ENCODE measurements at regions not wholly inside any gene's neighbourhood (a gene's known extent, or its start where the extent isn't known, plus 50 kb on each side); places are given as distances from the start of the nearest gene placed in this dataset.

DNA sequence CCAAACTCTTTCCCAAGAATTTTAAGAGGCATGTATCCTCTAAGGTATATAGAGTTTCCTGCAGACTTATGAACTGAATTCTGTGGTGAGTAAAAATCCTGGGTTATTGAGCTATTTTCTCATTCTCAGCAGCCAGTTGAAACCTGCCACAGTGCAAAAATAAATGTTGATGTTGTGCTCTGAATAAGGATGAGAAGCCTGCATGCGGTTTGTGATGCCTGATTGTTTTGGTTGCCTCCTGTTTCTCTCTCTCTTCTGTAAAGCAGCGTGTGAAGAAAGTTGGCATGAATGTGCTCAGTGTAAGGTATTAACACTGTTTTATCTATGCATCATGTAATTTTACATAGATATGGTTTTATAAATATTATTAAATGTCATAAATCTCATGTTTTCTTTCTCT is 452.6 kb downstream of the CDH2 start:
- no peaks in the 10 kb centered on the region for H4K20me1 ChIP-seq (ENCODE audit: insufficient read depth, low read length)
- no peaks in the 10 kb centered on the region for H3K27me3 ChIP-seq (ENCODE audit: control insufficient read depth, insufficient read depth, low read length)
- H2AFZ ChIP-seq (replicated peaks; ENCODE audit: low read length, poor library complexity), result no peak overlapping the region
- no peaks in the 10 kb centered on the region for H3K4me1 ChIP-seq (ENCODE audit: control insufficient read depth, insufficient read depth, low read length)
- TF ChIP-seq NFE2L2 (IDR thresholded peaks at IDR 0.05; ENCODE audit: low read depth, low read length) (no peak), MAZ (IDR thresholded peaks at IDR 0.05; ENCODE audit: borderline replicate concordance, low read depth, low read length) (no peak), CEBPB (IDR thresholded peaks at IDR 0.05; ENCODE audit: low read depth, low read length) (no peak), MXI1 (IDR thresholded peaks at IDR 0.05; ENCODE audit: borderline replicate concordance, low read depth, low read length) (no peak), RCOR1 (IDR thresholded peaks at IDR 0.05; ENCODE audit: insufficient replicate concordance, low read length) (no peak), CHD1 (IDR thresholded peaks at IDR 0.05; ENCODE audit: low read depth, low read length) (no peak), FOS (IDR thresholded peaks at IDR 0.05; ENCODE audit: low read depth, low read length) (no peak), USF2 (IDR thresholded peaks at IDR 0.05; ENCODE audit: low read depth, low read length) (no peak), RFX5 (IDR thresholded peaks at IDR 0.05; ENCODE audit: low read depth, low read length) (no peak), SMC3 (IDR thresholded peaks at IDR 0.05; ENCODE audit: low read depth, low read length) (no peak), BHLHE40 (IDR thresholded peaks at IDR 0.05; ENCODE audit: low read depth, low read length) (no peak), ELK1 (IDR thresholded peaks at IDR 0.05; ENCODE audit: borderline replicate concordance, low read depth, low read length) (no peak), POLR2A (IDR thresholded peaks at IDR 0.05; ENCODE audit: low read depth, low read length) (no peak), RAD21 (IDR thresholded peaks at IDR 0.05; ENCODE audit: low read length) (no peak), MAFK (IDR thresholded peaks at IDR 0.05; ENCODE audit: low read depth, low read length) (no peak)
- TF ChIP-seq, protein P1, sequence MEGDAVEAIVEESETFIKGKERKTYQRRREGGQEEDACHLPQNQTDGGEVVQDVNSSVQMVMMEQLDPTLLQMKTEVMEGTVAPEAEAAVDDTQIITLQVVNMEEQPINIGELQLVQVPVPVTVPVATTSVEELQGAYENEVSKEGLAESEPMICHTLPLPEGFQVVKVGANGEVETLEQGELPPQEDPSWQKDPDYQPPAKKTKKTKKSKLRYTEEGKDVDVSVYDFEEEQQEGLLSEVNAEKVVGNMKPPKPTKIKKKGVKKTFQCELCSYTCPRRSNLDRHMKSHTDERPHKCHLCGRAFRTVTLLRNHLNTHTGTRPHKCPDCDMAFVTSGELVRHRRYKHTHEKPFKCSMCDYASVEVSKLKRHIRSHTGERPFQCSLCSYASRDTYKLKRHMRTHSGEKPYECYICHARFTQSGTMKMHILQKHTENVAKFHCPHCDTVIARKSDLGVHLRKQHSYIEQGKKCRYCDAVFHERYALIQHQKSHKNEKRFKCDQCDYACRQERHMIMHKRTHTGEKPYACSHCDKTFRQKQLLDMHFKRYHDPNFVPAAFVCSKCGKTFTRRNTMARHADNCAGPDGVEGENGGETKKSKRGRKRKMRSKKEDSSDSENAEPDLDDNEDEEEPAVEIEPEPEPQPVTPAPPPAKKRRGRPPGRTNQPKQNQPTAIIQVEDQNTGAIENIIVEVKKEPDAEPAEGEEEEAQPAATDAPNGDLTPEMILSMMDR (conservative IDR thresholded peaks at IDR 0.05; ENCODE audit: low read depth, low read length), result no peak
- ChIA-PET CTCF (no interaction called here), POLR2A (ENCODE audit: unreplicated experiment) (no interaction called here)
- H3K14ac ChIP-seq (replicated peaks; ENCODE audit: low read depth, low read length), result no peak overlapping the region
- H2BK15ac ChIP-seq (ENCODE audit: low read depth, low read length), result no peak overlapping the region
- H3K9ac ChIP-seq (ENCODE audit: low read depth, low read length), result no peak overlapping the region
- intact Hi-C loops (cut with micrococcal nuclease), result no loop called here
- no CpG with 5 or more reads among the region's 2 CpGs for WGBS, 2 experiments (ENCODE audit: extremely low coverage in 2 of 2, insufficient read length in 1 of 2)
- no peak overlapping the region for H3K4me2 ChIP-seq (ENCODE audit: low read depth, low read length)
- no peak overlapping the region for H2BK20ac ChIP-seq (ENCODE audit: low read depth, low read length)
- H4K8ac ChIP-seq (ENCODE audit: low read depth in 2 of 2, low read length in 2 of 2), result no peak overlapping the region
- no peak overlapping the region for H3K56ac ChIP-seq (ENCODE audit: extremely low read depth, insufficient read depth, low read length)
- no peak overlapping the region for H2BK5ac ChIP-seq (ENCODE audit: low read depth, low read length, poor library complexity, severe bottlenecking)
- no peaks in the 10 kb centered on the region for H3K36me3 ChIP-seq (ENCODE audit: control insufficient read depth, insufficient read depth, low read length)
- ATAC-seq (ENCODE audit: low read depth), result no peak
- no peak overlapping the region for H2AK5ac ChIP-seq (ENCODE audit: low read depth, low read length)
- H3K18ac ChIP-seq (ENCODE audit: low read depth, low read length), result no peak overlapping the region
- H2BK120ac ChIP-seq (ENCODE audit: low read depth, low read length), result no peak overlapping the region
- no peak for DNase-seq
- H3K9me3 ChIP-seq (ENCODE audit: control insufficient read depth, insufficient read depth, low read length), result peaks cover 3% of the 10 kb centered on the region; the same call in 1 of the 2 replicates
- no peak overlapping the region for H3K4me3 ChIP-seq (ENCODE audit: insufficient read depth, low read depth, low read length)
- no peak overlapping the region for H2AK9ac ChIP-seq (replicated peaks; ENCODE audit: low read depth, low read length, poor library complexity)
- no peak overlapping the region for H3K4ac ChIP-seq (ENCODE audit: low read depth, low read length)
- no TSS peak for BruUV-seq (replicated peaks)
- dilution Hi-C loops (cut with HindIII; ENCODE audit: low sequenced_read_pairs, unreplicated experiment), result no loop called here
- no peaks in the 10 kb centered on the region for H3K79me1 ChIP-seq (ENCODE audit: low read depth in 1 of 2, low read length in 2 of 2)
- no peak overlapping the region for H4K91ac ChIP-seq (ENCODE audit: insufficient read depth, low read depth, low read length)
- no peak overlapping the region for H3K27ac ChIP-seq (ENCODE audit: insufficient read depth, low read length)
- H3K9me1 ChIP-seq (ENCODE audit: insufficient read depth, low read length), result no peaks in the 10 kb centered on the region
- no peak overlapping the region for H4K5ac ChIP-seq (ENCODE audit: low read depth, low read length)
- in situ Hi-C loops (cut with MboI; ENCODE audit: low sequenced_read_pairs), result no loop called here
- no peak overlapping the region for H3K23ac ChIP-seq (ENCODE audit: low read depth, low read length)
